ENCODE measurements at regions not wholly inside any gene's neighbourhood (a gene's known extent, or its start where the extent isn't known, plus 50 kb on each side); places are given as distances from the start of the nearest gene placed in this dataset.

- TF ChIP-seq CTCF (IDR thresholded peaks at IDR 0.05 in 4 of 5, conservative IDR thresholded peaks at IDR 0.05 in 1 of 5): no peak
- TF ChIP-seq POLR2A (IDR thresholded peaks at IDR 0.05): no peak
These were observed 253.4 kb upstream of the RIOK2 start for GRCh38 chr5:97436405-97436804.

Data from gastrocnemius medialis (tissue), 4 donors.